B cell (primary cell): ENCODE measurements at regions not wholly inside any gene's neighbourhood (a gene's known extent, or its start where the extent isn't known, plus 50 kb on each side); places are given as distances from the start of the nearest gene placed in this dataset.

Source experiments
- ATAC-seq: fragments of 200-7000 bp; cut with Tn5 transposase; one replicate; pipeline ENCODE4 v1.10.0; 2021; ENCODE audit warnings: low read depth, mild to moderate bottlenecking, moderate number of reproducible peaks, moderate library complexity
- CTCF ChIA-PET: fragments of 350-600 bp; sonication (Branson Sonifier 250); formaldehyde crosslinking; loops from one replicate; lab custom pipeline; 2021; ENCODE audit warnings: antibody characterized with exemption, inconsistent platforms; lab: Charles Lee
- POLR2A ChIA-PET: fragments of 350-600 bp; sonication (Branson Sonifier 250); formaldehyde crosslinking; loops from one replicate; lab custom pipeline; 2021; ENCODE audit warnings: antibody characterized with exemption; lab: Charles Lee
- DNase-seq: peaks from one replicate; pipeline ENCODE4 v3.0.0; 2013
- H2AFZ ChIP-seq: 2 replicates; pipeline ENCODE4 v1.6.1; 2012; ENCODE audit warnings: mild to moderate bottlenecking, low read depth, low read length; ENCODE audit not compliant: insufficient read depth, poor library complexity, severe bottlenecking
- H3K27ac ChIP-seq, 2 donors: 1 replicate in 1 of 2; 2 replicates in 1 of 2; pipeline ENCODE4 v1.5.1; 2012 to 2013; ENCODE audit warnings: low read length in 2 of 2, mild to moderate bottlenecking in 2 of 2, moderate library complexity in 1 of 2
- H3K27me3 ChIP-seq, 4 experiments: fragments of 200-600 bp in 1 of 4; sonication (generic) in 1 of 4; replicated peaks in 1 of 4; 1 replicate in 2 of 4; 2 replicates in 2 of 4; pipeline versions ENCODE4 v1.6.1 to v1.7.0; 2013 to 2016; ENCODE audit warnings: low read length in 3 of 4, mild to moderate bottlenecking in 2 of 4, mixed read lengths in 1 of 4, moderate library complexity in 1 of 4; ENCODE audit not compliant: insufficient read depth in 4 of 4, control insufficient read depth in 3 of 4; ENCODE audit errors: control extremely low read depth in 1 of 4
- H3K36me3 ChIP-seq, 2 experiments: replicated peaks in 1 of 2; 1 replicate in 1 of 2; 2 replicates in 1 of 2; pipeline versions ENCODE4 v1.6.1 to v1.7.1; 2013; ENCODE audit warnings: low read length in 1 of 2; ENCODE audit not compliant: insufficient read depth in 2 of 2, control insufficient read depth in 1 of 2; ENCODE audit errors: control extremely low read depth in 1 of 2, extremely low read depth in 1 of 2
- H3K4me1 ChIP-seq, 2 donors: fragments of 200-600 bp in 1 of 2; sonication (generic) in 1 of 2; 1 replicate in 1 of 2; 2 replicates in 1 of 2; pipeline versions ENCODE4 v1.5.1 to v1.6.1; 2013 to 2017; ENCODE audit warnings: low read length in 2 of 2; ENCODE audit not compliant: control insufficient read depth in 2 of 2, insufficient read depth in 2 of 2
- H3K4me2 ChIP-seq: replicated peaks from 2 replicates; pipeline ENCODE3; 2012; ENCODE audit warnings: mild to moderate bottlenecking, low read depth, low read length; ENCODE audit not compliant: poor library complexity, severe bottlenecking
- H3K4me3 ChIP-seq, 5 experiments: fragments of 200-600 bp in 1 of 5; sonication (generic) in 1 of 5; 1 replicate in 3 of 5; 2 replicates in 2 of 5; pipeline versions ENCODE4 v1.5.1 to v1.7.0; 2011 to 2016; ENCODE audit warnings: low read length in 4 of 5, mild to moderate bottlenecking in 4 of 5, low read depth in 2 of 5, control low read depth in 1 of 5, moderate library complexity in 1 of 5; ENCODE audit not compliant: insufficient read depth in 1 of 5; ENCODE audit errors: control extremely low read depth in 1 of 5, extremely low read depth in 1 of 5
- H3K79me2 ChIP-seq: fragments of 200-600 bp; sonication (generic); one replicate; pipeline ENCODE4 v1.6.0; 2016; ENCODE audit warnings: low read length; ENCODE audit not compliant: control insufficient read depth, insufficient read depth
- H3K9ac ChIP-seq: fragments of 200-600 bp; sonication (generic); 2 replicates; pipeline ENCODE4 v1.6.1; 2017; ENCODE audit warnings: mild to moderate bottlenecking, low read length, moderate library complexity
- H3K9me3 ChIP-seq, 3 donors: one replicate each; pipeline versions ENCODE4 v1.6.1 to v1.7.1; 2013; ENCODE audit warnings: low read length in 2 of 3; ENCODE audit not compliant: control insufficient read depth in 2 of 3, insufficient read depth in 1 of 3; ENCODE audit errors: control extremely low read depth in 1 of 3
- H4K20me1 ChIP-seq: 2 replicates; pipeline ENCODE4 v1.6.0; 2012; ENCODE audit warnings: mild to moderate bottlenecking, low read length; ENCODE audit not compliant: insufficient read depth, control insufficient read depth, poor library complexity, severe bottlenecking
- H3K27ac Mint-ChIP-seq: one replicate; pipeline ENCODE4 v1.8.0; 2021; ENCODE audit warnings: mixed read lengths
- H3K27me3 Mint-ChIP-seq: one replicate; pipeline ENCODE4 v1.8.0; 2021; ENCODE audit warnings: mixed read lengths
- H3K4me1 Mint-ChIP-seq: one replicate; pipeline ENCODE4 v1.8.0; 2021; ENCODE audit warnings: mixed read lengths
- H3K4me3 Mint-ChIP-seq: one replicate; pipeline ENCODE4 v1.8.0; 2021; ENCODE audit warnings: mixed read lengths
- H3K9me3 Mint-ChIP-seq: one replicate; pipeline ENCODE4 v1.8.0; 2022; ENCODE audit warnings: mixed read lengths; ENCODE audit not compliant: insufficient read depth
- EZH2 ChIP-seq: IDR thresholded peaks from 2 replicates; pipeline ENCODE4 v1.6.1; 2012; ENCODE audit warnings: borderline replicate concordance, low read depth, mild to moderate bottlenecking, moderate library complexity, low read length; ENCODE audit not compliant: insufficient read depth, poor library complexity, severe bottlenecking
- WGBS: methylation state at CpG from one replicate; pipeline ENCODE4 v1.1.5; 2013; ENCODE audit warnings: missing lambda C conversion rate; ENCODE audit not compliant: insufficient coverage; 5-methylcytosine and 5-hydroxymethylcytosine counted together
- intact Hi-C: fragments of 100-400 bp; cut with micrococcal nuclease; formaldehyde crosslinking; loops from one replicate; pipeline ENCODE4 v1.10.0; 2022
- TF ChIP-seq, protein P1 (sequence below): fragments of 200-600 bp; IDR thresholded peaks from one replicate; pipeline ENCODE4 v1.8.0; 2022; ENCODE audit warnings: antibody characterized with exemption, mild to moderate bottlenecking

DNA sequence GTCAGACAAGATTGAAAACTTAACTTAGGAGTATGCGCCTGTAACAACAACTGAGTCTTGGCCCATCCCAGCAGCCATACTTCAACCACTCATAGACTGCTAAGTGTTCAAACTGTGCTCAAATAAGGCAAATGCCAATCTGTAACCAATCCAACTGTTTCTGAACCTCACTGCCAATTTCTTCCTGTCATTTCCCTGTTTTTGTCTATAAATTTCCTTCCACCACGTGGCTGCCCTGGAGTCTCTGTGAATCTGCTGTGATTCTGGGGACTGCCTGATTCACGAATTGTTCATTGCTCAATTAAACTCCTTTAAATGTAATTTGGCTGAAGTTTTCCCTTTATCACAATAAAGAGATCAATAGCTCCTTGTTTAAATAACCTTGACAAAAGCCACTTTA lies 50.8 kb upstream of the FREM2 start:
- Histone ChIP-seq H3K36me3 (no peaks in the 10 kb centered on the region), H2AFZ (no peak overlapping the region), H3K4me1 (no peaks in the 10 kb centered on the region), H3K9me3 (no peaks in the 10 kb centered on the region), H3K27ac (no peak overlapping the region), H4K20me1 (no peaks in the 10 kb centered on the region), H3K4me3 (no peak overlapping the region), H3K27me3 (no peaks in the 10 kb centered on the region), H3K4me2 (no peak overlapping the region), H3K79me2 (no peaks in the 10 kb centered on the region), H3K9ac (no peak overlapping the region)
- intact Hi-C loops: no loop called here
- no peak for ATAC-seq
- Mint-ChIP-seq H3K27me3 (no peaks in the 10 kb centered on the region), H3K27ac (no peak overlapping the region), H3K9me3 (no peaks in the 10 kb centered on the region), H3K4me1 (no peaks in the 10 kb centered on the region), H3K4me3 (no peak overlapping the region)
- ChIA-PET CTCF (no interaction called here), POLR2A (no interaction called here)
- DNase-seq: no peak
- no peak for TF ChIP-seq EZH2
- TF ChIP-seq, protein P1, sequence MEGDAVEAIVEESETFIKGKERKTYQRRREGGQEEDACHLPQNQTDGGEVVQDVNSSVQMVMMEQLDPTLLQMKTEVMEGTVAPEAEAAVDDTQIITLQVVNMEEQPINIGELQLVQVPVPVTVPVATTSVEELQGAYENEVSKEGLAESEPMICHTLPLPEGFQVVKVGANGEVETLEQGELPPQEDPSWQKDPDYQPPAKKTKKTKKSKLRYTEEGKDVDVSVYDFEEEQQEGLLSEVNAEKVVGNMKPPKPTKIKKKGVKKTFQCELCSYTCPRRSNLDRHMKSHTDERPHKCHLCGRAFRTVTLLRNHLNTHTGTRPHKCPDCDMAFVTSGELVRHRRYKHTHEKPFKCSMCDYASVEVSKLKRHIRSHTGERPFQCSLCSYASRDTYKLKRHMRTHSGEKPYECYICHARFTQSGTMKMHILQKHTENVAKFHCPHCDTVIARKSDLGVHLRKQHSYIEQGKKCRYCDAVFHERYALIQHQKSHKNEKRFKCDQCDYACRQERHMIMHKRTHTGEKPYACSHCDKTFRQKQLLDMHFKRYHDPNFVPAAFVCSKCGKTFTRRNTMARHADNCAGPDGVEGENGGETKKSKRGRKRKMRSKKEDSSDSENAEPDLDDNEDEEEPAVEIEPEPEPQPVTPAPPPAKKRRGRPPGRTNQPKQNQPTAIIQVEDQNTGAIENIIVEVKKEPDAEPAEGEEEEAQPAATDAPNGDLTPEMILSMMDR: no peak
- 53% methylated on average over 3 of the region's 3 CpGs for WGBS

DNA sequence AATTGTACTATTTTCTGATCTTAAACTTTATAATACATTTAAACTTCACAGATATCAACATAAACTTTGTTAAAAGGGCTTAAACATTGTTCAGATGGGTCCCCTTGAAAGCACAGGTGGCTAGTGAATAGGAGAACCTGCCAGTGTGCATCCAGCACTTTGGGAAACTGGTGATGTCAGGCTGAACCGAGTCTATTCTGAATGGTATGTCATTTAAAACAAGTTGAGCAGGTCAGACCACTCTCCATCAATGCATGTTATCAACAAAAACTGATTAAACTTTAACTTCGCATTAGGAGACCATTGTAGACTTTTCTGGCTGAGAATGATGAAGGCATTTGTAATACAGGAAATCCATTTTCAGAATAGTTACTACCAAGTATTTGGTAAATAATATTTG lies 50.1 kb upstream of the FREM2 start:
- no peaks in the 10 kb centered on the region for H3K4me1 Mint-ChIP-seq
- Histone ChIP-seq H3K27ac (no peak overlapping the region), H4K20me1 (no peaks in the 10 kb centered on the region), H3K9ac (no peak overlapping the region), H3K4me3 (no peak overlapping the region), H3K4me2 (no peak overlapping the region), H3K36me3 (no peaks in the 10 kb centered on the region), H3K9me3 (peaks cover 0 to 2% (median 0%) of the 10 kb centered on the region in 3 donors), H3K4me1 (no peaks in the 10 kb centered on the region), H3K79me2 (no peaks in the 10 kb centered on the region), H3K27me3 (no peaks in the 10 kb centered on the region), H2AFZ (no peak overlapping the region)
- ATAC-seq (no peak), DNase-seq (no peak)
- H3K27me3 Mint-ChIP-seq: no peaks in the 10 kb centered on the region
- CTCF ChIA-PET: no interaction called here
- H3K27ac Mint-ChIP-seq: no peak overlapping the region
- no peak for TF ChIP-seq EZH2
- TF ChIP-seq, protein P1: no peak
- POLR2A ChIA-PET: no interaction called here
- no CpG with 5 or more reads among the region's 2 CpGs for WGBS
- no peaks in the 10 kb centered on the region for H3K9me3 Mint-ChIP-seq
- intact Hi-C loops: no loop called here
- H3K4me3 Mint-ChIP-seq: no peak overlapping the region
